B cell (primary cell): ENCODE measurements at regions not wholly inside any gene's neighbourhood (a gene's known extent, or its start where the extent isn't known, plus 50 kb on each side); places are given as distances from the start of the nearest gene placed in this dataset.

Experiments
- ATAC-seq: fragments of 200-7000 bp; cut with Tn5 transposase; one replicate; pipeline ENCODE4 v1.10.0; 2021; ENCODE audit warnings: low read depth, mild to moderate bottlenecking, moderate number of reproducible peaks, moderate library complexity
- CTCF ChIA-PET: fragments of 350-600 bp; sonication (Branson Sonifier 250); formaldehyde crosslinking; loops from one replicate; lab custom pipeline; 2021; ENCODE audit warnings: antibody characterized with exemption, inconsistent platforms; lab: Charles Lee
- POLR2A ChIA-PET: fragments of 350-600 bp; sonication (Branson Sonifier 250); formaldehyde crosslinking; loops from one replicate; lab custom pipeline; 2021; ENCODE audit warnings: antibody characterized with exemption; lab: Charles Lee
- DNase-seq: peaks from one replicate; pipeline ENCODE4 v3.0.0; 2013
- H2AFZ ChIP-seq: 2 replicates; pipeline ENCODE4 v1.6.1; 2012; ENCODE audit warnings: mild to moderate bottlenecking, low read depth, low read length; ENCODE audit not compliant: insufficient read depth, poor library complexity, severe bottlenecking
- H3K27ac ChIP-seq, 2 donors: 1 replicate in 1 of 2; 2 replicates in 1 of 2; pipeline ENCODE4 v1.5.1; 2012 to 2013; ENCODE audit warnings: low read length in 2 of 2, mild to moderate bottlenecking in 2 of 2, moderate library complexity in 1 of 2
- H3K27me3 ChIP-seq, 4 experiments: fragments of 200-600 bp in 1 of 4; sonication (generic) in 1 of 4; replicated peaks in 1 of 4; 1 replicate in 2 of 4; 2 replicates in 2 of 4; pipeline versions ENCODE4 v1.6.1 to v1.7.0; 2013 to 2016; ENCODE audit warnings: low read length in 3 of 4, mild to moderate bottlenecking in 2 of 4, mixed read lengths in 1 of 4, moderate library complexity in 1 of 4; ENCODE audit not compliant: insufficient read depth in 4 of 4, control insufficient read depth in 3 of 4; ENCODE audit errors: control extremely low read depth in 1 of 4
- H3K36me3 ChIP-seq, 2 experiments: replicated peaks in 1 of 2; 1 replicate in 1 of 2; 2 replicates in 1 of 2; pipeline versions ENCODE4 v1.6.1 to v1.7.1; 2013; ENCODE audit warnings: low read length in 1 of 2; ENCODE audit not compliant: insufficient read depth in 2 of 2, control insufficient read depth in 1 of 2; ENCODE audit errors: control extremely low read depth in 1 of 2, extremely low read depth in 1 of 2
- H3K4me1 ChIP-seq, 2 donors: fragments of 200-600 bp in 1 of 2; sonication (generic) in 1 of 2; 1 replicate in 1 of 2; 2 replicates in 1 of 2; pipeline versions ENCODE4 v1.5.1 to v1.6.1; 2013 to 2017; ENCODE audit warnings: low read length in 2 of 2; ENCODE audit not compliant: control insufficient read depth in 2 of 2, insufficient read depth in 2 of 2
- H3K4me2 ChIP-seq: replicated peaks from 2 replicates; pipeline ENCODE3; 2012; ENCODE audit warnings: mild to moderate bottlenecking, low read depth, low read length; ENCODE audit not compliant: poor library complexity, severe bottlenecking
- H3K4me3 ChIP-seq, 5 experiments: fragments of 200-600 bp in 1 of 5; sonication (generic) in 1 of 5; 1 replicate in 3 of 5; 2 replicates in 2 of 5; pipeline versions ENCODE4 v1.5.1 to v1.7.0; 2011 to 2016; ENCODE audit warnings: low read length in 4 of 5, mild to moderate bottlenecking in 4 of 5, low read depth in 2 of 5, control low read depth in 1 of 5, moderate library complexity in 1 of 5; ENCODE audit not compliant: insufficient read depth in 1 of 5; ENCODE audit errors: control extremely low read depth in 1 of 5, extremely low read depth in 1 of 5
- H3K79me2 ChIP-seq: fragments of 200-600 bp; sonication (generic); one replicate; pipeline ENCODE4 v1.6.0; 2016; ENCODE audit warnings: low read length; ENCODE audit not compliant: control insufficient read depth, insufficient read depth
- H3K9ac ChIP-seq: fragments of 200-600 bp; sonication (generic); 2 replicates; pipeline ENCODE4 v1.6.1; 2017; ENCODE audit warnings: mild to moderate bottlenecking, low read length, moderate library complexity
- H3K9me3 ChIP-seq, 3 donors: one replicate each; pipeline versions ENCODE4 v1.6.1 to v1.7.1; 2013; ENCODE audit warnings: low read length in 2 of 3; ENCODE audit not compliant: control insufficient read depth in 2 of 3, insufficient read depth in 1 of 3; ENCODE audit errors: control extremely low read depth in 1 of 3
- H4K20me1 ChIP-seq: 2 replicates; pipeline ENCODE4 v1.6.0; 2012; ENCODE audit warnings: mild to moderate bottlenecking, low read length; ENCODE audit not compliant: insufficient read depth, control insufficient read depth, poor library complexity, severe bottlenecking
- H3K27ac Mint-ChIP-seq: one replicate; pipeline ENCODE4 v1.8.0; 2021; ENCODE audit warnings: mixed read lengths
- H3K27me3 Mint-ChIP-seq: one replicate; pipeline ENCODE4 v1.8.0; 2021; ENCODE audit warnings: mixed read lengths
- H3K4me1 Mint-ChIP-seq: one replicate; pipeline ENCODE4 v1.8.0; 2021; ENCODE audit warnings: mixed read lengths
- H3K4me3 Mint-ChIP-seq: one replicate; pipeline ENCODE4 v1.8.0; 2021; ENCODE audit warnings: mixed read lengths
- H3K9me3 Mint-ChIP-seq: one replicate; pipeline ENCODE4 v1.8.0; 2022; ENCODE audit warnings: mixed read lengths; ENCODE audit not compliant: insufficient read depth
- CTCF ChIP-seq: fragments of 200-600 bp; IDR thresholded peaks from one replicate; pipeline ENCODE4 v1.8.0; 2022; ENCODE audit warnings: antibody characterized with exemption, mild to moderate bottlenecking
- EZH2 ChIP-seq: IDR thresholded peaks from 2 replicates; pipeline ENCODE4 v1.6.1; 2012; ENCODE audit warnings: borderline replicate concordance, low read depth, mild to moderate bottlenecking, moderate library complexity, low read length; ENCODE audit not compliant: insufficient read depth, poor library complexity, severe bottlenecking
- WGBS: methylation state at CpG from one replicate; pipeline ENCODE4 v1.1.5; 2013; ENCODE audit warnings: missing lambda C conversion rate; ENCODE audit not compliant: insufficient coverage; 5-methylcytosine and 5-hydroxymethylcytosine counted together
- intact Hi-C: fragments of 100-400 bp; cut with micrococcal nuclease; formaldehyde crosslinking; loops from one replicate; pipeline ENCODE4 v1.10.0; 2022

- Mint-ChIP-seq H3K4me3 (no peak overlapping the region), H3K27me3 (peaks cover 20% of the 10 kb centered on the region), H3K4me1 (no peaks in the 10 kb centered on the region), H3K9me3 (no peaks in the 10 kb centered on the region), H3K27ac (no peak overlapping the region)
- no peaks in the 10 kb centered on the region for H3K9me3 ChIP-seq
- no peak overlapping the region for H2AFZ ChIP-seq
- H3K4me1 ChIP-seq = no peaks in the 10 kb centered on the region
- H3K79me2 ChIP-seq = no peaks in the 10 kb centered on the region
- DNase-seq (no peak), ATAC-seq (no peak)
- H3K9ac ChIP-seq = no peak overlapping the region
- H3K27me3 ChIP-seq = no peaks in the 10 kb centered on the region
- no peak overlapping the region for H3K4me3 ChIP-seq
- intact Hi-C loops = no loop called here
- CTCF ChIA-PET = interaction anchor here (0.6 kb wide), 1 partner anchor 45 kb away, joined by 3 read pairs; no protein-coding TSS in a partner anchor
- TF ChIP-seq EZH2 (no peak), CTCF (no peak)
- WGBS = no CpG with 5 or more reads among the region's 1 CpG
- no peak overlapping the region for H3K4me2 ChIP-seq
- no peak overlapping the region for H3K27ac ChIP-seq
- H3K36me3 ChIP-seq = no peaks in the 10 kb centered on the region
- H4K20me1 ChIP-seq = no peaks in the 10 kb centered on the region
- POLR2A ChIA-PET = no interaction called here
These were observed 175.1 kb downstream of the ACKR3 start for GRCh38 chr2:236744716-236745115.

- H4K20me1 ChIP-seq = no peaks in the 10 kb centered on the region
- Mint-ChIP-seq H3K27me3 (peaks cover 20% of the 10 kb centered on the region), H3K4me1 (no peaks in the 10 kb centered on the region), H3K27ac (no peak overlapping the region), H3K9me3 (no peaks in the 10 kb centered on the region), H3K4me3 (no peak overlapping the region)
- H3K4me1 ChIP-seq = no peaks in the 10 kb centered on the region
- H3K27me3 ChIP-seq = no peaks in the 10 kb centered on the region
- no peak overlapping the region for H2AFZ ChIP-seq
- DNase-seq = no peak
- WGBS = 89% methylated on average over 3 of the region's 5 CpGs
- no peak overlapping the region for H3K4me3 ChIP-seq
- intact Hi-C loops = no loop called here
- ATAC-seq = no peak
- H3K9me3 ChIP-seq = no peaks in the 10 kb centered on the region
- H3K79me2 ChIP-seq = no peaks in the 10 kb centered on the region
- H3K27ac ChIP-seq = no peak overlapping the region
- H3K36me3 ChIP-seq = no peaks in the 10 kb centered on the region
- ChIA-PET POLR2A (no interaction called here), CTCF (no interaction called here)
- no peak overlapping the region for H3K9ac ChIP-seq
- no peak for TF ChIP-seq EZH2
- TF ChIP-seq CTCF = no peak
- no peak overlapping the region for H3K4me2 ChIP-seq
These were observed 176.0 kb downstream of the ACKR3 start for GRCh38 chr2:236745420-236746210.
